GM19395 (cell line): ENCODE measurements at regions not wholly inside any gene's neighbourhood (a gene's known extent, or its start where the extent isn't known, plus 50 kb on each side); places are given as distances from the start of the nearest gene placed in this dataset.

ENCODE experiments used
- ATAC-seq: cut with Tn5 transposase; IDR thresholded peaks from one replicate; pipeline ENCODE4 v1.9.1; 2021; ENCODE audit warnings: mild to moderate bottlenecking, moderate library complexity; ENCODE audit not compliant: unreplicated experiment

DNA sequence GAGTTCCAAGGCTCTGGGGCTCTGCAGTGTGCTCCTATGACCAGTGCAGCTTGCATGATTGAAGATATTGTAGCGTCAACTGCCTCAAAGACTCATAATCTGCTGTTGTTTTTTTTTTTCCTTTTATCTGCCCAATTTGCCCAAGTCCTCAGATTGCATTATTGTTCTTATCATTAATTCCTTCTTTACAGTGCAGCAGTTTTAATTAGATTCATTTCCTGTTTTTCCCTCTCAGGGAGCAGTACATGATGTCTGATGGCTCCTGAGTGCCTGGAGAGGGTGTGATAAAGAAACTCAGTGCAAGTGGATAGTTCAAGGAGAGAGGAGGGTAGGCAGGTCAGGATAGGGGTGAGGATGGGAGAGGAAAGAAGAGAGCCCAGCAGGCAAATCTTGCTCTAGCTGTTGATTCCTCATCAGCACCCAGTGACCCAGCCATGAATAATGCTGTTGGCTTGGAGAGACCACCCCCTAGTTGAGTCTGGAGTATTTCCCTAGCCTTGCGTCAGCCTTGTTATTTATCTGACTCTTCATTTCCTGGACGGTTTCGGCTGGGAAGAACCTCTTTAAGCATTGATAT, 219.6 kb upstream of the SESN3 start:
- no peak for ATAC-seq

DNA sequence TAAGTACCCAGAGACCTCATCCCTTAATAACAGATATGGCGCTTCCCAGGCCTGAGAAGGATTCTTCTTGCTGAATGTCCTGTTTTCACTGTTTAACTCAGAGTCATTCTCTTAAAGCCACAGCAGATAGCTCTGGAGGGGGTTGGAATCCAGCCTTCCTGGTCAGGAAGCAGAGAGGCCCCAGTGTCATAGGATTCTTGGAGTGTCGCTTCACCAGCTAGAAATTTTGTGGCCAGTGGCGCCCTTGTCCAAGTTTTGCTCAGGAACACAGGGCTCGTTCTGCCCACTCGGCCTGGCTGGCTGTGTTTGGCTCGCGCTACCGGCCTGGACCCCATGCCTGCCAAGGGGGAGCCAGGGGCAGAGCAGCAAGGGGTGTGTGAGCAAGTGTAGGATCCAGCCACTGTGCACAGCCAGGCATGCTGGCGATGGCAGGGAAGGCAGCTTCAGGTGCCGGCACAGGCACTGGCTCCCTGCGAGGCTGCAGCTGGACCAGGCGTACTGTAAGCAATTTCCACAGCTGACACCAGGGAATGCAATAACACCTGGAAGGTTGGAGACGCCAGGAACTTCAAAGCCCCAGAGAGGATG, 214.8 kb upstream of the SESN3 start:
- no peak for ATAC-seq

DNA sequence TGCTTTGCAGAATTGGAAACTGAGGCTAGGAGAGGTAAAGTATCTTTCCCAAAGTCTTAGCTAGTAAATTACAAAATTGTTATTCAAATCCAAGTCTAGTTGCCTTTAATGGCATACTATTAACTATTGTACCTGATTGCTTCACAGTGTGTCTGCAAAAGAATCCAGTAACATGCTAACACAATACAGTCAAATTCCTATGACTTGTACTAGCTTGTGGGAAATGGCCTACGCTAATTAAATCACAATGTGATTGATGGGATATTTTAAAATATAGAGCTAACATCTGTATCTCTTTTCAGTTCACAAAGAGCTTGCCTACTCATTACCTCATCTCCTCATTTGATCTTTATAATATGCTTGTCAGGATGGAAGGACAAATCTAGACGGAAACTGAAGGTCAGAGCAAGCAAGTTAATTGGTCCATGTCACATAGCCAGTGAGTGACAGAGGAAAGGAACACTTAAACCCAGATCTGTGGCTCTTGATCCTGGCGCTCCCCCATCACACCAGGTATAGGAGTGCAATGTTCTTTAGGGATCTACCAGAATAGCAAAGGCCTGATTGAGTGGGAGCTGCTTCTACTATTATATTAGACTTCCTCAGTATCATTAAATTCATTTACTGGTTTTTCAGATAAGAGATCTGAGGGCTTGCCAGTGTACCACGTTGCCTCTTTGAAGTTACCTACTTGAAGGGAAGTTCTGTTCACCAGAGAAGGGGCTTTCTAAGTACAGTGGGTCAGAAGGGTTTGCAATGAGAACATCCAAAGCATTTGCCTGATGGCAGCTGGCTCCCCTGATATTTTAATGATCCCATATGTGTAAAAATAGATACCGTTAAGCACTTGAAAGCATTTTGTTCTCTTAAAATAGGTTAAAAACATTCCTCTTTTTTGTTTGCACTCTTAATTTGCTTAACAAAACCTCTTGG, 213.6 kb upstream of the SESN3 start:
- ATAC-seq = no peak

DNA sequence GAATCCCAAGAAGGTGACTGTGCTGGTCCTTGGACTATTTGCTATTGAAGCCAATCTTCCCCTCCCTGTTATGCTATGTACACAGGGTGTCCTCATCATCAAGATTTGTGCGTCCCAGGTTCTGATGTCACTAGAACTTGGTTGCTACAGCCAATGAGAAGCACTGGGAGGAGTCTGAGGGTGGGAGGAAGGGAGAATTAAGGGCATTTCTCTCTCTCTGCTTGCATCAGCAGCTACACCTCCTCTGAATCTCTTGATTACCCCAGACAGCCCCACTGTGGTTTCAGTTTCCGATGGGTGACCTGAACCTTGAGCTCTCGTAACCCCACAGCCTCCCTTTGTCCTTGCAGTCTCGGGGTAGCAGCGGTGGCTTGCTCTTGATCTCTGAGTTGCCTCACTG, 212.4 kb upstream of the SESN3 start:
- ATAC-seq = peak; percentile 99

DNA sequence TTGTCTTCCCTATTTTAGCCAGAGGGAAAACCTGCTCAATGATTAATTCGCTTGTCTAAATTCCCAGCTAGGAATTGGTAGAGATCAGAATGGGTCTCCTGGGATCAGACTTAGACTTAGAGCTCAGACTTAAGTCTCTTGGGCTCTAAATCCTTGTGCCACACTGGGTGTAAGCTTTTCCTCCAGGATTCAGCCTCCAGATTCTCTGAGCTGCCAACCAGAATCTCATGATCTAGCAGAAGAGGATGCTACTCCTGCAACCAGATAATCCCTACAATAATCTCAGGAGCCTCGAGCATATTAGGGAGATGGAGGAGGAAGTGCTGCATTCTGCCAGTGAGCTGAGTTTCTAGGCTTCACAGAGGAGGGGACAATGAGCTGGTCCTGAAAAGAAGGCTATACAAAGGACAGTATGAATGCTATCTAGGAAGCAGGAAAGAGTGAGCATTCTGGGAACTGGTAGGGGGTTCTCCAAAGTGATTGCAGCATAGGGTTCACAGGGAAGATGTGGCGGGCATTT, 211.6 kb upstream of the SESN3 start:
- ATAC-seq = no peak

DNA sequence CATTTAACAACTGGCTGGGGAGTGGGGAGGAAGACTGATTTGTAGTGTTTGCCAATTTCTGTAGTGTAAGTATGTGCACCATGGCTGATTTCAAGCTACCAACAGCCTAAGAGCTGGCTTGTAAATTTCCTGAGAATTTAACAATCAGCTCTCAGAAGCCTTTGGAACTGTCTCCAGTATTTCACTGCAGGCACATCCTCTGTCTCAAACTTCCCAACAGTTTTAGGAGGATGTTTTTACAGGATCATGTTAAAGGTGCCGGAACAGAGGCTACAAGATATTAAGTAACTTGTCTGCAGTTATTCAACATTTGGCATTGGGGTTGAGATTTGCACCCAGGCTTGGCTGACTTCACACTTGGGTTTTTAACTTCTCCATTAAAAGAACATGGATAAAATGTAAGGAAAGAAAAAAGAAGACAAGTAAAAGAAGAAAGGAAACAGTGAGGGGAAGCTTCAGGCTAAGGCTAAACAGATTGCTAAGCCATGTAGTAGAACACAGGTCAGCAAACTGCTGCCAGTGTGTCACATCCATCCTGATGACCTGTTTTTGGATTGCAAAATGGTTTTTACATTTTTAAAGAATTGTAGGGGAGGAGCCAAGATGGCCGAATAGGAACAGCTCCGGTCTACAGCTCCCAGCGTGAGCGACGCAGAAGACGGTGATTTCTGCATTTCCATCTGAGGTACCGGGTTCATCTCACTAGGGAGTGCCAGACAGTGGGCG, 204.8 kb upstream of the SESN3 start:
- no peak for ATAC-seq

DNA sequence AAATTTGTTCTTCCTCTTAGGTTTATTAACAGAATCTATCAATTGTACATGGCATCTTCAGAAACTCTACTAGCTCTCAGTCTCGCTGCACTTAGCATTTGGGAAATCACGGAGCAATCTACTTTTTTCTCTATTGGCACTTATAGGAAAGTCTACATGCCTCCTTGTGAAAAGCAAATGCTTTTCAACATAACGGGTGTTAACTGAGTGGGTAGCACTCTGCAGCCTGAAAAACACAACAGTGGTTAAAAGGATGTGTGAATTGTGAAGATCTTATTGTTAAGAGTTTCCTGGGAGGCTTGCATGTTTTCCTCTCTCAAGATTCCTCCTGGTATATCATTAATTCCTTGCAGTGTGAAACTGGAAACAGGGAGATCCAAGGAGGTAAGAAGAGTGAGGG, 204.2 kb upstream of the SESN3 start:
- ATAC-seq = no peak

DNA sequence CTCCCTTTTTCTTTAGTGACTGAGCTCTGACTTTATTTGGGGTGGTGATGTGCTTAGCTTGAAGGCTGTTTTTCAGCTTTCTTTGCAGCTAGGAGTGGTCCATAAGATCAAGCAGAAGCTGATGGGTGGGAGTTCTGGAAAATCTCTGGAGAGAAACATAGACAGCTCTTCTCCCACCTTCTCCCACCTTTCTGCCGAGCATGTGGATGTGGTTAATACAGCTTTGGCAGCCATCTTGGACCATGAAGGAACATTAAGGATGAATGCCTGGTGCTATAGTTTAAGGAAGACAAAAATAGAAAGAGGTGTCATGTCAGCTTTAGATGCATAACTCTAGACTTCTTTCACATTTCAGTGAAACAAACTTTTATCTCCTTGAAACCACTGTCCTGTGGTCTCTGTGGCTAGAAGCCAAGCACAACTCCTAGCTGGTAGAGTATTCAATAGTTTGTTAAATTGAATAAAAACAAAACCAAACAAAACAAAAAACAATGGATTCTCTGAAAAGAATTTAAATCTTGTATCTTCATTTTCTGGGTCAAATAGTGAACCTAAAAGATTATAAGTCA, 203.6 kb upstream of the SESN3 start:
- ATAC-seq = no peak

DNA sequence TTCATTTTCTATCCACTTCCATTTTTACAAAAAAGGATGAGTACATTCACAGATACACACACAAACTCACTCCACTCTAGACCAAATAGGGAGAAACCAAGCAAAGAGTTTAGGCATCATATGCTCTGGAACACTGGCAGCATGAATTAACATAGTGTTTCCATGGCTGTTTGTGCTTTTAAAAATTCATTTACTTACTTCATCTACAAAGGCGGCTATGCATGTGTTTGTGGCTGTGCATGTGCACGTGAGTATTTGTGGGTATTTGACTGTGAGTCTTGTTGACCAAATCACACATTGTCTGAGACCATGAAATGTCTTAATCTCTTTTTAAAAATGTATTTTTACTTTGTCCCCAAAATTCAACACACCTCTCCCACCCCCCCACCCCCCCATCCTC, 203.0 kb upstream of the SESN3 start:
- no peak for ATAC-seq

DNA sequence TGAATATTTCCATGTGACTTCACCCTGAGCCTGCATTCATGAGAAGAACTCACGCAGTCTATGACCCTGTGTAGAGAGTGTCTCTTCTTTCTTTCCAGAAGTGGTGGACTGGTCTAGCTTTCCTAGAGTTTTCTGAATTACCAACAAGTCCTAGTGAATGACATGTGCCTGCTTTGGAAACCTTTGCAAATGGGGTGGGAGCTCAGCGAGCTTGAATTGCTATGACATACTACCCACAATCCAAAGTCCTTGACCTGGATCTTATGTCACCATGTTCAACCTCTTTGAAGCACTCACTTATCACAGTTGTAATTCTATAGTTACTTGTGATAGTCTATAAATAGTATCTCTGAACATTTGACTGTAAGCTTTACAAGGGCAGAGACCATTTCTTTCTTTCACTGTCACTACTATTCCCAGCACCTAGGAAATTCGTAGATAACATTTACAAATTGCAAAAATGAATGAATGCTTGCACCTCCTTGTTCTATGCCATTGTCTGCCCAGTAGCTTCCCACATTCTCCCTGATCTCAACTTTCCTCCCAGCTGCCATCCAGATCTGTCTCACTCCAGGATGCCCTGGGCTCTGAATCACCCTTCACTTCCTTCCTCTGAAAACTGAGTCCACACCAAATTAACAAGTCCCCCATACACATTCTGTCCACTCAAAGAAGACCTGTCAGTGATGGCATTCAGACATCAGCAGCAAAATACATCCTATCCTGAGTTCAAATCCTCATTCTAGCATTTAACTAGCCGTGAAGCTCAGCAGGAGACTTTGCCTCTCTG, 201.9 kb upstream of the SESN3 start:
- ATAC-seq = no peak

DNA sequence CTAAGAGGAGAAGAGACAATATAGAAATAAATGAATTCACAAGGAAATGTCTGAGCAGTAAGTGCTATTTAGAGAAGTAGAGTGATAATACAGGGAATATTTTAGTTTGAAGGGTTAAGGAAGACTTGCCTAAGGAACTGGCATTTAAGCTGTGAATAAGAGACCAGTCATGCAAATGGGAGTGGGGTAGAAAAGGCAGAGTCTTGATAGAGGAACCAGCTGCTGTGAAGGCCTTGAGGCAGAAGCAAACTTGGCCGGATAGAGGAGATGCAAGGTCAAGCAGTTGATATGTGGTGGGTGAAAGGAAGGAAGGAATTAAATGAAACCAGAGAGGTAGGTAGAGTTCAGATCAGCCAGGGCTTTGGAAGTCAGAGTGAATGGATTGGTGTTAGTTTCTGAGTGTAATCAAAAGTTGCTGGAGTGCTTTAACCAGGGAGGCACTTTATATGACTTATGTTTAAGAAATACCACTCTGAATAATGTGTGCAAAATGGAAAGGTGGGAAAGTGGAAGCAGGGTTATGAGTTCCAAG, 198.4 kb upstream of the SESN3 start:
- ATAC-seq = no peak

DNA sequence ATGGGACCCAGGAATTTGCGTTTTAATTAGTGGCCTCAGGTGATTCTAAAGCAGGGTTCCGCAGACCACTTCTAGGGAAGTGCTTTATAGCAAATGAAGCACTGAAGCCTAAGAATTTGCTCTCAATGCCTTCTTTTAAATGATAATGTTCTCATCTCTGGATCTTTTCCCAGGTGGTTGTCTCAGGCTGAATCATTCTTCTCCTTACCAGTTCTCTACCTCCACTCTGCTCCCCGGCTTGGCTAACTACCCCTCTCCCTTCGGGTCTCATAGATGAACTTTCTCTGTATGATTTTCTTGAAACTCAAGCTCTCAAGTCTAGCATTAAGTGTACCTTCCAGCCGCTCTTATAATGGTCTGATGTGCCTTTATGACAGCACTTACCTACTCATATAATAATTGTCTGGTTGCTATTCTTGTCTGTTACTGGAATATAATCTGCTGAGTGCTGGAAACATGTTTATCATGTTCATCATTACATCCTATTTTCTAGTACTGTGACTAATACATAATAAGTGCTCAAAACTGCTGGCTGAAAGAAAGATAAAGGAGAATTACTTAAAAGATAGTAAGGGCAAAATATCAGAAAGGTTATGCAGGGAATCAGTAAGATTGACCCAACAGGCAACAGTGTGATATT, 195.9 kb upstream of the SESN3 start:
- no peak for ATAC-seq

DNA sequence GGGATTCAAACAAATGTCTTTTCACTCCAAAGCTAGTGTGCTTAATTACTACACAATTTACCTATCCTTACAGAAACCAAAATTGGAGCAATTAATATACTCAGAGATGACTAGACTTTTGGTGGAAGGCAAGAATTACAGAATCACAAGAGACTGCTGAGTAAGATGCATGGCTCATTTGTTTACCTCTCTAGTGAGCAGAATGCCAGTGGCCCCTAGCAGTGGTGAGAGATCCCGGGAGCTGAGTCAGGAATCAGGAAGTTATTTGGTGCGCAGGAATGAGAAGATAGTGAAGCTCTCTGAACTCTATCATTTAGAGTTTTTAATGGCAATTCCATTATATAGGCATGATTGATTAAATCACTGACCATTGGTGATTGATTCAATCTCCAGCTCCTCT, 188.9 kb upstream of the SESN3 start:
- ATAC-seq = no peak

DNA sequence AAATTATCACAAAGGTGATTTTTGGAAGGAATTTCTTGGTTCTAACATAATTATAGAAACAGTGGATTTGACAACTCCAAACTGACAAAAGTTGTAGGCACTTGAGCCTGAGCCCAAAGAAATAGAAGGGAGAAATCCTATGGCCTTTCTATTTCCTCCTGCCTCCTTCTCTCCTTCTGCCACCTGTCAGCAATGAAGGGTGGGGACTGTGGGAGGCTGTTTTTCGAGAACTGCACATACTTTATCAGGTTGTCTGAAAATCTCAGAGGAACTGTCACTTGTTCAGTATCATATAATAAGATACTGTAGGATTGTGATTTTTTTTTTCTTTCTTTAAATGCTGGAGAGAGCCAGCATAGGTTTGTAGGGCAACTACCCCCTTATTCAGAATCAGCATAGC, 187.9 kb upstream of the SESN3 start:
- ATAC-seq = no peak

DNA sequence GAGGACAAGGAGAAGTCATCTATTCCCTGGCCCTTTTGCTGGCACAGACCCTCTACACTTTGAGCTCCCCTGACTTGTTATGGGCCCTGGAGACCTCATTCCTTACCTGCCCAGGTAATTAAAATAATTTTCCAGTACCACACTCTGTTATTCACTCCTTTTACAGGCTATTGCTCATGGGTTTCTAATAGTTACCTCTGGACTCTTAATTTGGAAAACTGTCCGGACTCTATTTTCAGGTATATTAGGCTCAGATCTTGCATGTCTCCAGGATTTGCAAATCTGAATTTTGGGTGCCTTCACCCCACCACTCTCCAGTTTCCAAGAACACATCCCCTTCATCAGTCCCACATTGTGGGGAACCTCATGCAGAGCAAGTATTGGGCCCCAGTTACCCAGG, 186.8 kb upstream of the SESN3 start:
- no peak for ATAC-seq

DNA sequence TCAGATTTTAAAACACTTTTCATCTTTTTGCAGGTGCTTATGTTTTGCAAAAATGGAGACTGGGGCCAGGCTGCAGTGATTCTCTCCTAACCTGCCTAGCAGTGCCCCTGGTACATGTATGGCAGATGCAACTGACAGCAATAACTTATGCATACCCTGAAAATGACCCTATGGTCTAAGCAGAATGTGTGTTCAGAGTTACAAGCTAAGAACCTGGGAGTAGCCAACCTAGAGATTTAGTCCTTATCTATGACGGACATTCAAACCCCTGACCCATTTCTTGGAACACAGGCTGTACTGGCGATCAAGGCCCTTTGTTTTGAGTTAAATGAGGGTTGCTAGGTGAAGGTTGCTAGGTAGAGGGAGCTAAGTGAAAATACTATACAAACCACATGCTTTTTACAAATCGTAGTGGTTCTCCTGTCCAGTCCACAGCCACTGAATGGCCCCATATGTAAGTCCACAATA, 184.9 kb upstream of the SESN3 start:
- ATAC-seq = no peak

DNA sequence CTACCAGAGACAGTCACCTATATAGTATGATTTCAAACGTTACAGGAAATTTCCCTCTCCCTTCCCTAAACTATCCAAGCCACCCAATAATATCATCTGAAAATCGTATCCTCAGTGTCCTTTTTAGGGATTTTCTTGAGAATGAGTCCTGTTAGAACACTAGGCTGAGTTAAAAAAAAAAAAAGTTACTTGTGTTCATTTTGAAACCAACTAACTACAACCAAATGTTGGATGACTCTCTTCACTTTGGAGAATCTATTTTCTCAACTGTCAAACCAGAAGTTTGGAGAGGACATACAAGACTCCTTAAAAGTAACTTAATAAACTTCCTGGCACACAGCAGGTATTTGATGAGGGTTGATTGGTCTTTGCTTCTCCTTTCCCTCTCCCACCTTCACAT, 183.2 kb upstream of the SESN3 start:
- ATAC-seq = no peak

DNA sequence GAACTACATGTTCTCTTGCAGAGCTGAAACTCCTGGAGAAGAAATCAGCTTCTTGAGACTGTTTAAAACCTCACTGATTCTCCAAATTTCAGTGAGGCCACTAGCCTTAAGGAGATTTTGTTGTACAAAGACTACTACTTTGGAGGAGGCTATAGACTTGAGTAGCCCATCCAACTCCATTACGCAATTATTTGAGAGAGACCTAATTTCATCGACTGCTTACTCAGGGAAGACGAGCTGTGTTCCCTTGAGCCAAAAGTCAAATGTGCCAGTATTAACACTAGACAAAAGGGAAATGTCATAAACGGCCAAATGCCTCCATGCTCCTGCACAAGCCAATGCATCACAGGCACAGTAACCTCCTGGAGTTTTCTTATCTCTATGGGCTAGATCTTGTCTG, 182.8 kb upstream of the SESN3 start:
- no peak for ATAC-seq

DNA sequence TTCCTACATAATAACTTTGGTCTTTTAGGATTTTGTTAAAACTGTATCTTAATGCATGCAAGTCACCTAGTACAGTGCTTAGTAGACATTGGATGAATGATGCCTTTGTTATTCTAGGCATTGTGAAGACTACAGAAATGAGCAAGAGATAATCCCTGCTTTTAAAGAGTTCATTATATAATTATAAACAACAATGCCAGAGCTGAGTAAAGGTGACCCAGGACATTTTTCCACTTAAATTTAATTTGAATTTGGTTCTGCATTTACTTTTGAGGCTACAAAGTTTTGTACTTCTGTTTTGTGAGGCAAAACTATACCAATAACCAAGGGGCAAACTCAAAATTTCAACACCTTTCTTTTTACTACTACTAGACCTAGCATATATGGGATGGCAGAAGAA, 182.0 kb upstream of the SESN3 start:
- ATAC-seq = no peak
